ENCODE measurements at regions not wholly inside any gene's neighbourhood (a gene's known extent, or its start where the extent isn't known, plus 50 kb on each side); places are given as distances from the start of the nearest gene placed in this dataset.
A peak's percentile ranks its signal among the peaks of the same experiment; 100 is the strongest.

DNA sequence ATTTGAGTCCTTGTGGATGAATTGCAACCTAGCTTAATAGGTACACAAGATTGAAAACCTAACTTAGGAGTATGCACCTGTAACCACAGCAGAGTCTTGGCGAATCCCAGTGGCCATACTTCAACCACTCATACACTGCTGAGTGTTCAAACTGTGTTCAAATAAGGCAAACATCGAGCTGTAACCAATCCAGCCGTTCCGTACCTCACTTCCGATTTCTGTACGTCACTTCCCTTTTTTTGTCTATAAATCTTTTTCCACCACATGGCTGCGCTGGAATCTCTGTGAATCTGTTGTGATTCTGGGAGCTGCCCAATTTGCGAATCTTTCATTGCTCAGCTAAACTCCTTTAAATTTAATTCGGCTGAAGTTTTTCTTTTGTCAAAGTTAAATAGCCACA, 190.6 kb downstream of the MAF start (continued):
- TF ChIP-seq, protein P1, sequence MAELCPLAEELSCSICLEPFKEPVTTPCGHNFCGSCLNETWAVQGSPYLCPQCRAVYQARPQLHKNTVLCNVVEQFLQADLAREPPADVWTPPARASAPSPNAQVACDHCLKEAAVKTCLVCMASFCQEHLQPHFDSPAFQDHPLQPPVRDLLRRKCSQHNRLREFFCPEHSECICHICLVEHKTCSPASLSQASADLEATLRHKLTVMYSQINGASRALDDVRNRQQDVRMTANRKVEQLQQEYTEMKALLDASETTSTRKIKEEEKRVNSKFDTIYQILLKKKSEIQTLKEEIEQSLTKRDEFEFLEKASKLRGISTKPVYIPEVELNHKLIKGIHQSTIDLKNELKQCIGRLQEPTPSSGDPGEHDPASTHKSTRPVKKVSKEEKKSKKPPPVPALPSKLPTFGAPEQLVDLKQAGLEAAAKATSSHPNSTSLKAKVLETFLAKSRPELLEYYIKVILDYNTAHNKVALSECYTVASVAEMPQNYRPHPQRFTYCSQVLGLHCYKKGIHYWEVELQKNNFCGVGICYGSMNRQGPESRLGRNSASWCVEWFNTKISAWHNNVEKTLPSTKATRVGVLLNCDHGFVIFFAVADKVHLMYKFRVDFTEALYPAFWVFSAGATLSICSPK (IDR thresholded peaks at IDR 0.05; ENCODE audit: borderline replicate concordance) = no peak
- TF ChIP-seq RHOXF2B (CRISPR knock-in tag; conservative IDR thresholded peaks at IDR 0.05) (no peak), POLR2G (IDR thresholded peaks at IDR 0.05; ENCODE audit: low read depth, low read length) (no peak), TEAD4 (IDR thresholded peaks at IDR 0.05; ENCODE audit: low read length) (no peak), TEAD4 (CRISPR knock-in tag; IDR thresholded peaks at IDR 0.05; ENCODE audit: borderline replicate concordance) (no peak), EHMT2 (IDR thresholded peaks at IDR 0.05) (no peak), MYBL2 (IDR thresholded peaks at IDR 0.05; ENCODE audit: low read depth) (peak; percentile 44; the same call in 1 of the 2 replicates), MYBL2 (CRISPR knock-in tag; IDR thresholded peaks at IDR 0.05; ENCODE audit: borderline replicate concordance) (no peak), DIDO1 (tag; IDR thresholded peaks at IDR 0.05; ENCODE audit: low read depth) (no peak)
- TF ChIP-seq, protein P2, sequence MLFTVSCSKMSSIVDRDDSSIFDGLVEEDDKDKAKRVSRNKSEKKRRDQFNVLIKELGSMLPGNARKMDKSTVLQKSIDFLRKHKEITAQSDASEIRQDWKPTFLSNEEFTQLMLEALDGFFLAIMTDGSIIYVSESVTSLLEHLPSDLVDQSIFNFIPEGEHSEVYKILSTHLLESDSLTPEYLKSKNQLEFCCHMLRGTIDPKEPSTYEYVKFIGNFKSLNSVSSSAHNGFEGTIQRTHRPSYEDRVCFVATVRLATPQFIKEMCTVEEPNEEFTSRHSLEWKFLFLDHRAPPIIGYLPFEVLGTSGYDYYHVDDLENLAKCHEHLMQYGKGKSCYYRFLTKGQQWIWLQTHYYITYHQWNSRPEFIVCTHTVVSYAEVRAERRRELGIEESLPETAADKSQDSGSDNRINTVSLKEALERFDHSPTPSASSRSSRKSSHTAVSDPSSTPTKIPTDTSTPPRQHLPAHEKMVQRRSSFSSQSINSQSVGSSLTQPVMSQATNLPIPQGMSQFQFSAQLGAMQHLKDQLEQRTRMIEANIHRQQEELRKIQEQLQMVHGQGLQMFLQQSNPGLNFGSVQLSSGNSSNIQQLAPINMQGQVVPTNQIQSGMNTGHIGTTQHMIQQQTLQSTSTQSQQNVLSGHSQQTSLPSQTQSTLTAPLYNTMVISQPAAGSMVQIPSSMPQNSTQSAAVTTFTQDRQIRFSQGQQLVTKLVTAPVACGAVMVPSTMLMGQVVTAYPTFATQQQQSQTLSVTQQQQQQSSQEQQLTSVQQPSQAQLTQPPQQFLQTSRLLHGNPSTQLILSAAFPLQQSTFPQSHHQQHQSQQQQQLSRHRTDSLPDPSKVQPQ (CRISPR knock-in tag; IDR thresholded peaks at IDR 0.05; ENCODE audit: borderline replicate concordance) = no peak
- TF ChIP-seq, protein P3, sequence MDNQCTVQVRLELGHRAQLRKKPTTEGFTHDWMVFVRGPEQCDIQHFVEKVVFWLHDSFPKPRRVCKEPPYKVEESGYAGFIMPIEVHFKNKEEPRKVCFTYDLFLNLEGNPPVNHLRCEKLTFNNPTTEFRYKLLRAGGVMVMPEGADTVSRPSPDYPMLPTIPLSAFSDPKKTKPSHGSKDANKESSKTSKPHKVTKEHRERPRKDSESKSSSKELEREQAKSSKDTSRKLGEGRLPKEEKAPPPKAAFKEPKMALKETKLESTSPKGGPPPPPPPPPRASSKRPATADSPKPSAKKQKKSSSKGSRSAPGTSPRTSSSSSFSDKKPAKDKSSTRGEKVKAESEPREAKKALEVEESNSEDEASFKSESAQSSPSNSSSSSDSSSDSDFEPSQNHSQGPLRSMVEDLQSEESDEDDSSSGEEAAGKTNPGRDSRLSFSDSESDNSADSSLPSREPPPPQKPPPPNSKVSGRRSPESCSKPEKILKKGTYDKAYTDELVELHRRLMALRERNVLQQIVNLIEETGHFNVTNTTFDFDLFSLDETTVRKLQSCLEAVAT (IDR thresholded peaks at IDR 0.05) = no peak
- TF ChIP-seq, protein P4, sequence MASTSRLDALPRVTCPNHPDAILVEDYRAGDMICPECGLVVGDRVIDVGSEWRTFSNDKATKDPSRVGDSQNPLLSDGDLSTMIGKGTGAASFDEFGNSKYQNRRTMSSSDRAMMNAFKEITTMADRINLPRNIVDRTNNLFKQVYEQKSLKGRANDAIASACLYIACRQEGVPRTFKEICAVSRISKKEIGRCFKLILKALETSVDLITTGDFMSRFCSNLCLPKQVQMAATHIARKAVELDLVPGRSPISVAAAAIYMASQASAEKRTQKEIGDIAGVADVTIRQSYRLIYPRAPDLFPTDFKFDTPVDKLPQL (IDR thresholded peaks at IDR 0.05; ENCODE audit: extremely low read depth, insufficient read length) = no peak
- TF ChIP-seq, protein P5, sequence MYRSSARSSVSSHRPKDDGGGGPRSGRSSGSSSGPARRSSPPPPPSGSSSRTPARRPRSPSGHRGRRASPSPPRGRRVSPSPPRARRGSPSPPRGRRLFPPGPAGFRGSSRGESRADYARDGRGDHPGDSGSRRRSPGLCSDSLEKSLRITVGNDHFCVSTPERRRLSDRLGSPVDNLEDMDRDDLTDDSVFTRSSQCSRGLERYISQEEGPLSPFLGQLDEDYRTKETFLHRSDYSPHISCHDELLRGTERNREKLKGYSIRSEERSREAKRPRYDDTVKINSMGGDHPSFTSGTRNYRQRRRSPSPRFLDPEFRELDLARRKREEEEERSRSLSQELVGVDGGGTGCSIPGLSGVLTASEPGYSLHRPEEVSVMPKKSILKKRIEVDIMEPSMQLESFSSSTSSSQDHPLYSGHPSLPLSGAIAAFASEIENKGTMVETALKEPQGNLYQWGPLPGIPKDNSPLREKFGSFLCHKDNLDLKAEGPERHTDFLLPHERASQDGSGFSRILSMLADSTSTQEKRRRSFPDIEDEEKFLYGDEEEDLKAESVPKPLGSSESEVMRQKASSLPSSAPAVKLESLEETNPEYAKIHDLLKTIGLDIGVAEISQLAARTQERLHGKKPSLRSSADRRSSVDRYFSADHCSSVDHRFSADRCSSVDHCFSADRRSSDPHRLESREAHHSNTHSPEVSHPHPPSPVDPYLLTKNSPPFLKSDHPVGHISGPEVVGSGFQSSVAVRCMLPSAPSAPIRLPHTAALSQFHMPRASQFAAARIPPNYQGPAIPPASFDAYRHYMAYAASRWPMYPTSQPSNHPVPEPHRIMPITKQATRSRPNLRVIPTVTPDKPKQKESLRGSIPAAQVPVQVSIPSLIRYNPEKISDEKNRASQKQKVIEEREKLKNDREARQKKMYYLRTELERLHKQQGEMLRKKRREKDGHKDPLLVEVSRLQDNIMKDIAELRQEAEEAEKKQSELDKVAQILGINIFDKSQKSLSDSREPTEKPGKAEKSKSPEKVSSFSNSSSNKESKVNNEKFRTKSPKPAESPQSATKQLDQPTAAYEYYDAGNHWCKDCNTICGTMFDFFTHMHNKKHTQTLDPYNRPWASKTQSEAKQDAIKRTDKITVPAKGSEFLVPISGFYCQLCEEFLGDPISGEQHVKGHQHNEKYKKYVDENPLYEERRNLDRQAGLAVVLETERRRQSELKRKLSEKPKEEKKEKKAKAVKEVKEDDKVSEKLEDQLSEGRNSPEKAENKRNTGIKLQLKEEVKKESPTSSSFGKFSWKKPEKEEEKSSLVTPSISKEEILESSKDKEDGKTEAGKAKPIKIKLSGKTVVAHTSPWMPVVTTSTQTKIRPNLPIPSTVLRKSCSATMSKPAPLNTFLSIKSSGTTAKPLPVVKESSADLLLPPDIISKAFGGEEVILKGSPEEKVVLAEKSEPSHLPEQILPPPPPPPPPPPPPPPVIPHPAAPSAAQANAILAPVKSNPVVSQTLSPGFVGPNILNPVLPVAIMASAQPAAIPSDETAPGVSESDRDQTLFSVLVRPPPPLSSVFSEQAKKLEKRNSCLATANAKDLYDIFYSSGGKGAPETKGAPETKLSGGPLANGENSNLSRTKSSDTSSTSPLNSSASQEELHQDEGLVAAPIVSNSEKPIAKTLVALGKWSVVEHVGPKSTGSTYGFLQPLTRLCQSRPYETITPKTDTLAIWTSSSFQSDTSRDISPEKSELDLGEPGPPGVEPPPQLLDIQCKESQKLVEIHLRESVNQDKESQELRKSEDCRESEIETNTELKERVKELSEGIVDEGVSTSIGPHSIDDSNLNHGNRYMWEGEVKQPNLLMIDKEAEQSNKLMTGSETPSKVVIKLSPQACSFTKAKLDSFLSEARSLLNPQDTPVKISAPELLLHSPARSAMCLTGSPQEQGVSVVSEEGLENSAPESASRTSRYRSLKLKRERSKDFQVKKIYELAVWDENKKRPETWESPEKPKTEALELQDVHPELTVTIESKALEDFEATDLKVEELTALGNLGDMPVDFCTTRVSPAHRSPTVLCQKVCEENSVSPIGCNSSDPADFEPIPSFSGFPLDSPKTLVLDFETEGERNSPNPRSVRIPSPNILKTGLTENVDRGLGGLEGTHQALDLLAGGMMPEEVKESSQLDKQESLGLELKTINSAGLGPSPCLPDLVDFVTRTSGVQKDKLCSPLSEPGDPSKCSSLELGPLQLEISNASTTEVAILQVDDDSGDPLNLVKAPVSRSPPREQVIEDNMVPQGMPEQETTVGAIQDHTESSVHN (IDR thresholded peaks at IDR 0.05; ENCODE audit: borderline replicate concordance in 1 of 2, low read depth in 1 of 2) = no peak
